GM06990 (cell line): ENCODE measurements at regions not wholly inside any gene's neighbourhood (a gene's known extent, or its start where the extent isn't known, plus 50 kb on each side); places are given as distances from the start of the nearest gene placed in this dataset.
"Not testable (repeated sequence)": the region's sequence is repeated elsewhere in the genome, so short reads cannot be mapped to it uniquely, and the experiment has no call there.

Source experiments
- DNase-seq: peaks from one replicate; pipeline ENCODE4 v3.0.0-alpha.2; 2011; ENCODE audit not compliant: insufficient read length; ENCODE audit errors: extremely low read depth
- H3K27me3 ChIP-seq: replicated peaks from 2 replicates; pipeline ENCODE4 v1.6.0; 2011; ENCODE audit warnings: low read length; ENCODE audit not compliant: control insufficient read depth, insufficient read depth
- H3K36me3 ChIP-seq: 2 replicates; pipeline ENCODE4 v1.5.1; 2011; ENCODE audit warnings: low read length; ENCODE audit not compliant: control insufficient read depth, insufficient read depth
- H3K4me3 ChIP-seq: replicated peaks from 2 replicates; pipeline ENCODE4 v1.5.1; 2011; ENCODE audit warnings: low read depth, mild to moderate bottlenecking, control low read depth, low read length
- CTCF ChIP-seq: IDR thresholded peaks from 2 replicates; pipeline ENCODE4 v1.5.1; 2011; ENCODE audit warnings: low read length, control low read depth, mild to moderate bottlenecking, inconsistent platforms; ENCODE audit not compliant: insufficient read depth, poor library complexity, severe bottlenecking

- DNase-seq = no peak
- TF ChIP-seq CTCF = no peak
Measured at GRCh38 chr3:69490235-69490634, 104.3 kb upstream of the FRMD4B start.

GRCh38 chr3:69488026-69488425 lies 102.1 kb upstream of the FRMD4B start:
- no peak for DNase-seq
- Histone ChIP-seq H3K27me3 (no peaks in the 10 kb centered on the region; the same call in 1 of the 2 replicates), H3K4me3 (no peak overlapping the region), H3K36me3 (no peaks in the 10 kb centered on the region)
- no peak for TF ChIP-seq CTCF

More at GRCh38 chr3:69490235-69490634, 104.3 kb upstream of the FRMD4B start:
- Histone ChIP-seq H3K4me3 (no peak overlapping the region), H3K36me3 (no peaks in the 10 kb centered on the region), H3K27me3 (no peaks in the 10 kb centered on the region; the same call in 1 of the 2 replicates)

- H3K36me3 ChIP-seq = no peaks in the 10 kb centered on the region
- no peak for DNase-seq
- no peak overlapping the region for H3K4me3 ChIP-seq
- no peak for TF ChIP-seq CTCF
- H3K27me3 ChIP-seq = no peaks in the 10 kb centered on the region; the same call in 1 of the 2 replicates
Measured at GRCh38 chr3:69485489-69485888, 99.6 kb upstream of the FRMD4B start.

GRCh38 chr3:69484507-69485393 lies 98.9 kb upstream of the FRMD4B start:
- no peak for TF ChIP-seq CTCF
- Histone ChIP-seq H3K4me3 (no peak overlapping the region), H3K36me3 (no peaks in the 10 kb centered on the region), H3K27me3 (no peaks in the 10 kb centered on the region; the same call in 1 of the 2 replicates)
- no peak for DNase-seq

- TF ChIP-seq CTCF = no peak
- DNase-seq = no peak
- Histone ChIP-seq H3K4me3 (no peak overlapping the region), H3K27me3 (no peaks in the 10 kb centered on the region; the same call in 1 of the 2 replicates), H3K36me3 (no peaks in the 10 kb centered on the region)
Measured at GRCh38 chr3:69483449-69483848, 97.6 kb upstream of the FRMD4B start.

- H3K36me3 ChIP-seq, H3K27me3 ChIP-seq, H3K4me3 ChIP-seq, DNase-seq: not testable (repeated sequence)
Measured at GRCh38 chr3:69480986-69481385, 95.1 kb upstream of the FRMD4B start.
